Adrenal gland (tissue), 9 donors: ENCODE measurements at regions not wholly inside any gene's neighbourhood (a gene's known extent, or its start where the extent isn't known, plus 50 kb on each side); places are given as distances from the start of the nearest gene placed in this dataset.

Source experiments
- DNase-seq, 7 donors: peaks; one replicate each; pipeline ENCODE4 v3.0.0-alpha.2; 2019 to 2020
- H3K27ac ChIP-seq, 5 donors: fragments of 200-600 bp; sonication (generic) in 4 of 5; 1 replicate in 3 of 5; 2 replicates in 2 of 5; pipeline versions ENCODE4 v1.5.1 to v1.8.0; 2016 to 2020; ENCODE audit warnings: mild to moderate bottlenecking in 1 of 5
- H3K27me3 ChIP-seq: fragments of 200-600 bp; 2 replicates; pipeline ENCODE4 v1.8.0; 2021
- H3K36me3 ChIP-seq, 2 donors: fragments of 200-600 bp; replicated peaks in 1 of 2; 1 replicate in 1 of 2; 2 replicates in 1 of 2; pipeline versions ENCODE4 v1.5.1 to v1.8.0; 2018 to 2022
- H3K4me1 ChIP-seq, 2 donors: fragments of 200-600 bp; replicated peaks in 1 of 2; 1 replicate in 1 of 2; 2 replicates in 1 of 2; pipeline versions ENCODE4 v1.5.1 to v1.8.0; 2018 to 2021
- H3K4me3 ChIP-seq, 4 donors: fragments of 200-600 bp; sonication (generic) in 3 of 4; one replicate each; pipeline ENCODE4 v1.5.1; 2016 to 2018
- H3K9me3 ChIP-seq, 3 donors: fragments of 200-600 bp; sonication (generic) in 1 of 3; replicated peaks in 1 of 3; 1 replicate in 2 of 3; 2 replicates in 1 of 3; pipeline versions ENCODE4 v1.5.1 to v1.8.0; 2016 to 2021
- CTCF ChIP-seq, 6 experiments: fragments of 450-650 bp in 4 of 6; fragments of 200-600 bp in 2 of 6; sonication (generic) in 1 of 6; IDR thresholded peaks; 1 replicate in 5 of 6; 2 replicates in 1 of 6; pipeline versions ENCODE4 v1.5.1 to v1.8.0; 2016 to 2021; ENCODE audit warnings: antibody characterized with exemption in 6 of 6, mild to moderate bottlenecking in 2 of 6, moderate library complexity in 1 of 6
- POLR2A ChIP-seq, 2 donors: fragments of 450-650 bp; IDR thresholded peaks; one replicate each; pipeline ENCODE4 v1.6.1; 2017; ENCODE audit warnings: antibody characterized with exemption in 2 of 2, mild to moderate bottlenecking in 2 of 2, moderate library complexity in 1 of 2
- WGBS, 4 donors: extraction: QIAGEN DNeasy Blood & Tissue Kit in 2 of 4; methylation state at CpG; one replicate each; pipeline versions ENCODE4 v1.1.5 to v1.1.7; 2013 to 2017; 5-methylcytosine and 5-hydroxymethylcytosine counted together
- intact Hi-C, 2 donors: fragments of 100-400 bp; cut with DNase I; formaldehyde crosslinking; loops; one replicate each; pipeline versions ENCODE4 v1.14.1 to v1.15.0; 2022 to 2023
- donor health status: healthy with polysubstance abuse.
- donor health status: Bipolar disorder and iron deficiency.
- donor health status: DM: yes; HTN: yes; CAD: no.
- donor health status: DM: no; HTN: no; CAD: no.
- donor health status: DM: no; HTN: no; CAD: no.

- no peaks in the 10 kb centered on the region for H3K27me3 ChIP-seq
- 83 to 92% (median 89%) methylated on average over 1 of the region's 1 CpG for WGBS, 4 donors
- no peak for TF ChIP-seq POLR2A (IDR thresholded peaks at IDR 0.05)
- no peak for TF ChIP-seq CTCF (IDR thresholded peaks at IDR 0.05)
- no peak overlapping the region for H3K4me3 ChIP-seq
- H3K36me3 ChIP-seq: no peaks in the 10 kb centered on the region
- H3K9me3 ChIP-seq: no peaks in the 10 kb centered on the region
- H3K4me1 ChIP-seq: no peaks in the 10 kb centered on the region
- no peak overlapping the region for H3K27ac ChIP-seq
- DNase-seq: no peak
- intact Hi-C loops: no loop called here
Observed at GRCh38 chr1:193827516-193827915, 641.1 kb upstream of the B3GALT2 start.

- H3K36me3 ChIP-seq: no peaks in the 10 kb centered on the region
- no peaks in the 10 kb centered on the region for H3K27me3 ChIP-seq
- intact Hi-C loops: no loop called here
- H3K9me3 ChIP-seq: no peaks in the 10 kb centered on the region
- TF ChIP-seq CTCF (IDR thresholded peaks at IDR 0.05) (no peak), POLR2A (IDR thresholded peaks at IDR 0.05) (no peak)
- DNase-seq: no peak
- H3K27ac ChIP-seq: no peak overlapping the region
- no peaks in the 10 kb centered on the region for H3K4me1 ChIP-seq
- no peak overlapping the region for H3K4me3 ChIP-seq
Observed at GRCh38 chr1:193819376-193819775, 633.0 kb upstream of the B3GALT2 start.

GRCh38 chr1:193807208-193807607 is 620.8 kb upstream of the B3GALT2 start:
- Histone ChIP-seq H3K27ac (no peak overlapping the region), H3K36me3 (no peaks in the 10 kb centered on the region), H3K4me3 (no peak overlapping the region), H3K4me1 (no peaks in the 10 kb centered on the region), H3K9me3 (peaks cover 0 to under 1% (median 0%) of the 10 kb centered on the region in 3 donors), H3K27me3 (no peaks in the 10 kb centered on the region)
- no peak for DNase-seq
- TF ChIP-seq CTCF (IDR thresholded peaks at IDR 0.05): no peak
- no peak for TF ChIP-seq POLR2A (IDR thresholded peaks at IDR 0.05)
- intact Hi-C loops: no loop called here
- WGBS, 4 donors: 73 to 85% (median 81%) methylated on average over 2 of the region's 2 CpGs

- Histone ChIP-seq H3K4me1 (no peaks in the 10 kb centered on the region), H3K27ac (no peak overlapping the region), H3K36me3 (no peaks in the 10 kb centered on the region), H3K4me3 (no peak overlapping the region), H3K9me3 (no peaks in the 10 kb centered on the region), H3K27me3 (no peaks in the 10 kb centered on the region)
- intact Hi-C loops: no loop called here
- TF ChIP-seq CTCF (IDR thresholded peaks at IDR 0.05): no peak
- TF ChIP-seq POLR2A (IDR thresholded peaks at IDR 0.05): no peak
- 43 to 53% (median 44%) methylated on average over 3 of the region's 3 CpGs for WGBS, 4 donors
- DNase-seq: no peak
Observed at GRCh38 chr1:193806079-193807048, 620.0 kb upstream of the B3GALT2 start.
